ENCODE measurements at regions not wholly inside any gene's neighbourhood (a gene's known extent, or its start where the extent isn't known, plus 50 kb on each side); places are given as distances from the start of the nearest gene placed in this dataset.

DNA sequence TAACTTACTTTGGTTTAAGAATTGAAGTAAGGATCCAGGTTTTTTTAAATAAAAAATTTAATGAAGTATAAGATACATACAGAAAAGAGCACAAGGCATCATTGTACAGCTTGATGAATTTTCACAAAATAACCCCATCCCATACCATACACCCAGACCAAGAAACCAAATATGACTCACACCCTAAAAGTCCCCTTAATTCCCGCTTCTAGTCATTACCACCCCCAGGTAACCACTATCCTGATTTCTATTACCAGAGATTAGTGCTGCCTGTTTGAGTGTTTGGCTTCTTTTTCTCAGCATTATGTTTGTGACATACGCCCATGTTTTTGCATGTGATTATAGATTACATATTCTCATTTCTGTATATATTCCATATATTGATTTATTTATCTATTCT lies 98.5 kb upstream of the HIVEP3 start:
- H3K9me3 ChIP-seq, result no peaks in the 10 kb centered on the region
- DNase-seq (ENCODE audit: low spot score in 2 of 2), result no peak
- TF ChIP-seq POLR2AphosphoS5 (IDR thresholded peaks at IDR 0.05), result no peak
- TF ChIP-seq, protein P1, sequence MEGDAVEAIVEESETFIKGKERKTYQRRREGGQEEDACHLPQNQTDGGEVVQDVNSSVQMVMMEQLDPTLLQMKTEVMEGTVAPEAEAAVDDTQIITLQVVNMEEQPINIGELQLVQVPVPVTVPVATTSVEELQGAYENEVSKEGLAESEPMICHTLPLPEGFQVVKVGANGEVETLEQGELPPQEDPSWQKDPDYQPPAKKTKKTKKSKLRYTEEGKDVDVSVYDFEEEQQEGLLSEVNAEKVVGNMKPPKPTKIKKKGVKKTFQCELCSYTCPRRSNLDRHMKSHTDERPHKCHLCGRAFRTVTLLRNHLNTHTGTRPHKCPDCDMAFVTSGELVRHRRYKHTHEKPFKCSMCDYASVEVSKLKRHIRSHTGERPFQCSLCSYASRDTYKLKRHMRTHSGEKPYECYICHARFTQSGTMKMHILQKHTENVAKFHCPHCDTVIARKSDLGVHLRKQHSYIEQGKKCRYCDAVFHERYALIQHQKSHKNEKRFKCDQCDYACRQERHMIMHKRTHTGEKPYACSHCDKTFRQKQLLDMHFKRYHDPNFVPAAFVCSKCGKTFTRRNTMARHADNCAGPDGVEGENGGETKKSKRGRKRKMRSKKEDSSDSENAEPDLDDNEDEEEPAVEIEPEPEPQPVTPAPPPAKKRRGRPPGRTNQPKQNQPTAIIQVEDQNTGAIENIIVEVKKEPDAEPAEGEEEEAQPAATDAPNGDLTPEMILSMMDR (IDR thresholded peaks at IDR 0.05), result no peak
- no peak for TF ChIP-seq POLR2A (IDR thresholded peaks at IDR 0.05)
- no peak for TF ChIP-seq EP300 (IDR thresholded peaks at IDR 0.05)
- H3K4me1 ChIP-seq, result no peaks in the 10 kb centered on the region
- no peaks in the 10 kb centered on the region for H3K27me3 ChIP-seq
- H3K36me3 ChIP-seq, result no peaks in the 10 kb centered on the region
- H3K27ac ChIP-seq, result no peak overlapping the region
- 90% methylated on average over 2 of the region's 2 CpGs for WGBS
- H3K4me3 ChIP-seq, result no peak overlapping the region

DNA sequence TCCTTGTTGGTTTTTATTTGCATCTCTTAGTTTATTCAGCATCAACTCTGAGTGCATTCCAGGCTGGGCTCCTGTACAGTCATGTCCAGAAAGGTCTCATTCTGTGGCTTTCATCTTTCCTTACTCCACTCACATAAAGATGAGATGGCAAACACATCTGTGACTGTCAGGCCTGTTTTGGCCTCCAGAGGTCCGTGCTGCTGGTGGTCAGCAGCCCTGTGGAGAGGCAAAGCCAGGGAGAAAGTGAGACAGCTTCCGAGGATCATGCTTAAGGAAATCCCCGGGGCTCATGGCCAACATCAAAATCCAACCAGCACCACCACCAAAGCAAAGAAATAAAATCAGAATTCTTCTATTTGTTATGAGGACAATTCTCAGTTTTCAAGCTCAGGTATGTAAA lies 96.1 kb upstream of the HIVEP3 start:
- no peaks in the 10 kb centered on the region for H3K4me1 ChIP-seq
- no peak for TF ChIP-seq POLR2AphosphoS5 (IDR thresholded peaks at IDR 0.05)
- TF ChIP-seq, protein P1 (IDR thresholded peaks at IDR 0.05), result no peak
- TF ChIP-seq POLR2A (IDR thresholded peaks at IDR 0.05), result no peak
- TF ChIP-seq EP300 (IDR thresholded peaks at IDR 0.05), result no peak
- no peak for DNase-seq (ENCODE audit: low spot score in 2 of 2)
- 65% methylated on average over 3 of the region's 3 CpGs for WGBS
- H3K27ac ChIP-seq, result no peak overlapping the region
- H3K9me3 ChIP-seq, result no peaks in the 10 kb centered on the region
- H3K27me3 ChIP-seq, result no peaks in the 10 kb centered on the region
- H3K4me3 ChIP-seq, result no peak overlapping the region
- no peaks in the 10 kb centered on the region for H3K36me3 ChIP-seq

DNA sequence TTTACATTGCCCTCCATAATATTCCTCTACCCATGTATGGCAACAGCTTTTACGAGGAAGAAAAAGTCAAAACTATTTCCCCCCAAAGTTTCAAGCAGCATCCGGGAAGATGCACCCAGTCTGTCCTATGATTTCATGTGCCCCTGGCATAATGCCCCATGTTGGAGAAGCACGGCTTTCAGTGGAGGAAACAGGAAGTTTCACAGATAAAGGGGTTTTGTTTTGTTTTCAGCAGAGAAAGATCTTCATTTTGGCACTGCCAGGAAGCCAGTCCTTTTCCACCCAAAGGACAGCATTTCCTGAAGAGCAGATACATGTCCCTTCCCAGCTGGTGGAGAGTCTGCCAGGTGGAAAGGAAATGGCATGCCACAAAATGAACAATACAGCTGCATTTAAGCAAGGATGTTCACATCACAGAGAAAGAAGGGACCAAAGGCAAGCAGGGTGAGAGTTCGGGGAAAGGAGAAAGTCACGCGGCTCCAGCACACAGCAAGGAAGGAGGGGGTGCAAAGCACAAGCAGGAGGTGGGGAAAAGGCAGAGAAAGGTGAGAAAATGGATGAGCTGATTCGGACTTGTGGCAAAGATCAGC lies 95.3 kb upstream of the HIVEP3 start:
- Histone ChIP-seq H3K9me3 (no peaks in the 10 kb centered on the region), H3K4me1 (no peaks in the 10 kb centered on the region), H3K36me3 (no peaks in the 10 kb centered on the region), H3K27me3 (no peaks in the 10 kb centered on the region), H3K4me3 (no peak overlapping the region), H3K27ac (no peak overlapping the region)
- TF ChIP-seq EP300 (IDR thresholded peaks at IDR 0.05) (no peak), POLR2AphosphoS5 (IDR thresholded peaks at IDR 0.05) (no peak), POLR2A (IDR thresholded peaks at IDR 0.05) (no peak)
- TF ChIP-seq, protein P1 (IDR thresholded peaks at IDR 0.05), result no peak
- WGBS, result 53% methylated on average over 7 of the region's 7 CpGs
- DNase-seq (ENCODE audit: low spot score in 2 of 2), result no peak

DNA sequence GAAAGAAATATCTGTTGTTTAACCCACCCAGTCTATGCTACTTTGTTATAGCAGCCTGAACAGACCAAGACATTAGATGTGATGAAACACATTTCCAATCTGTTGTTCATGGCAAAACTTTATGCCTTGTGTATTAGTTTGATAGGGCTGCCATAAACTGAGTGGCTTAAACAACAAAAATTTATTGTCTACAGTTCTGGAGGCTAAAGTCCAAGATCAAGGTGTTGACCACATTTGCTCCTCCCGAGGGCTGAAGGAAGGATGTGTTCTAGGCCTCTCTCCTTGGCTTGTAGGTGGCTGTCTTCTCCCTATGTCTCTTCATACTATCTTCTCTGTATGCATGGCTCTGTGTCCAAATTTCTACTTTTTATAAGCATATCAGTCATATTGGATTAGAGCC lies 94.1 kb upstream of the HIVEP3 start:
- Histone ChIP-seq H3K4me3 (no peak overlapping the region), H3K4me1 (no peaks in the 10 kb centered on the region), H3K27ac (no peak overlapping the region), H3K36me3 (no peaks in the 10 kb centered on the region), H3K27me3 (no peaks in the 10 kb centered on the region), H3K9me3 (no peaks in the 10 kb centered on the region)
- no peak for DNase-seq (ENCODE audit: low spot score in 2 of 2)
- TF ChIP-seq POLR2AphosphoS5 (IDR thresholded peaks at IDR 0.05) (no peak), EP300 (IDR thresholded peaks at IDR 0.05) (no peak), POLR2A (IDR thresholded peaks at IDR 0.05) (no peak)
- TF ChIP-seq, protein P1 (IDR thresholded peaks at IDR 0.05), result no peak
- WGBS, result 100% methylated on average over 1 of the region's 1 CpG

DNA sequence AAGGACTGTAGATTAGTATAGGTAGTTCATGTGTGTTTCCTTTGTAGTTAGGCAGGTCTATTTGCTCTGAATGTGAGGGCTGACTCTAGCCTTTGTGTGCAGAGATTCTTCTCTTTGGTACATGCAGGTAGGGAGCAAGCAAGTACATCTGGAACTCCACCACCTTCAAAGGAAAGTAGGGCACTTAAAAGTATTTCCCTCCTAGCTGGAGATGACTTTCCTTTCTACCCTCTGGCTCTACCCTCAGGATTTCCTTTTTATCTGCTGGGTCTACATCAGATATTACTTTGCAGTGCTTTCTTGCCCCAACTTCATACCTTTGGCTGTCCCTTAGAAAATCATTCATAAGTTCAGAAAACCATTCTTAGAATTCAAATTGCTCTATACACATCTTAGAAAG lies 91.7 kb upstream of the HIVEP3 start:
- Histone ChIP-seq H3K27me3 (no peaks in the 10 kb centered on the region), H3K4me3 (no peak overlapping the region), H3K9me3 (no peaks in the 10 kb centered on the region), H3K36me3 (no peaks in the 10 kb centered on the region), H3K27ac (no peak overlapping the region), H3K4me1 (no peaks in the 10 kb centered on the region)
- no peak for DNase-seq (ENCODE audit: low spot score in 2 of 2)
- TF ChIP-seq, protein P1 (IDR thresholded peaks at IDR 0.05), result no peak
- TF ChIP-seq EP300 (IDR thresholded peaks at IDR 0.05), result no peak
- no peak for TF ChIP-seq POLR2AphosphoS5 (IDR thresholded peaks at IDR 0.05)
- TF ChIP-seq POLR2A (IDR thresholded peaks at IDR 0.05), result no peak
